GM12878 (cell line): ENCODE measurements at regions not wholly inside any gene's neighbourhood (a gene's known extent, or its start where the extent isn't known, plus 50 kb on each side); places are given as distances from the start of the nearest gene placed in this dataset.

Experiments used
- ATAC-seq: fragments of 200-7000 bp; cut with Tn5 transposase; 3 replicates; pipeline ENCODE4 v1.9.1; 2020; ENCODE audit warnings: mild to moderate bottlenecking, moderate library complexity
- BruUV-seq: library from RNA; stranded (reverse); fragments of 400-500 nt; replicated peaks from 2 replicates; lab custom pipeline; 2021; lab: Mats Ljungman, UMichigan
- CTCF ChIA-PET: fragments of 300-600 bp; sonication (Branson Sonifier 250); formaldehyde crosslinking; extraction: SDS; loops from one replicate; lab custom pipeline; 2021; ENCODE audit warnings: inconsistent platforms; lab: Yijun Ruan, JAX
- POLR2A ChIA-PET: fragments of 350-600 bp; formaldehyde crosslinking; extraction: SDS; loops from one replicate; lab custom pipeline; 2021; ENCODE audit warnings: inconsistent platforms; lab: Charles Lee
- RAD21 ChIA-PET: fragments of 300-600 bp; sonication (Branson Sonifier 250); formaldehyde crosslinking; loops from one replicate; lab custom pipeline; 2023; ENCODE audit warnings: antibody characterized with exemption; ENCODE audit not compliant: unreplicated experiment; lab: Charles Lee
- SMC1A ChIA-PET: fragments of 300-600 bp; sonication (Branson Sonifier 250); formaldehyde crosslinking; loops from one replicate; lab custom pipeline; 2023; ENCODE audit not compliant: unreplicated experiment, uncharacterized antibody; lab: Charles Lee
- DNase-seq: peaks from one replicate; pipeline ENCODE4 v3.0.0-alpha.2; 2011; ENCODE audit warnings: low read depth, low spot score
- FAIRE-seq: peaks from 3 replicates; lab custom pipeline; 2011; peaks lifted over from hg19 to GRCh38; lab: Jason Lieb, UNC
- H2AFZ ChIP-seq: 2 replicates; pipeline ENCODE4 v1.6.0; 2011; ENCODE audit warnings: low read depth, low read length, control low read depth; ENCODE audit not compliant: control insufficient read depth
- H3K27ac ChIP-seq: 2 replicates; pipeline ENCODE4 v1.5.1; 2011; ENCODE audit warnings: control low read depth; ENCODE audit not compliant: control insufficient read depth, insufficient read depth
- H3K27me3 ChIP-seq, 2 experiments: replicated peaks in 1 of 2; 2 replicates each; pipeline versions ENCODE4 v1.6.0 to v1.6.1; 2011; ENCODE audit warnings: low read length in 1 of 2; ENCODE audit not compliant: control insufficient read depth in 2 of 2, insufficient read depth in 2 of 2
- H3K36me3 ChIP-seq, 2 experiments: 2 replicates each; pipeline ENCODE4 v1.5.1; 2011; ENCODE audit warnings: low read length in 1 of 2; ENCODE audit not compliant: control insufficient read depth in 2 of 2, insufficient read depth in 2 of 2
- H3K4me1 ChIP-seq: 2 replicates; pipeline ENCODE4 v1.6.1; 2011; ENCODE audit warnings: mild to moderate bottlenecking, low read length, moderate library complexity, mixed read lengths; ENCODE audit not compliant: control insufficient read depth, insufficient read depth
- H3K4me2 ChIP-seq: 2 replicates; pipeline ENCODE4 v1.6.0; 2011; ENCODE audit warnings: control low read depth; ENCODE audit not compliant: control insufficient read depth, insufficient read depth
- H3K4me3 ChIP-seq: fragments of 200-600 bp; sonication (generic); 2 replicates; pipeline ENCODE4 v1.5.1; 2016
- H3K79me2 ChIP-seq: 2 replicates; pipeline ENCODE4 v1.6.0; 2011; ENCODE audit warnings: low read length; ENCODE audit not compliant: control insufficient read depth, insufficient read depth
- H3K9ac ChIP-seq: 2 replicates; pipeline ENCODE4 v1.8.0; 2011; ENCODE audit warnings: low read length, control low read depth, mixed read lengths; ENCODE audit not compliant: control insufficient read depth, insufficient read depth
- H3K9me3 ChIP-seq: replicated peaks from 3 replicates; pipeline ENCODE4 v1.5.1; 2011; ENCODE audit warnings: mild to moderate bottlenecking, low read length; ENCODE audit not compliant: control insufficient read depth, insufficient read depth
- H4K20me1 ChIP-seq: 2 replicates; pipeline ENCODE4 v1.6.0; 2011; ENCODE audit not compliant: control insufficient read depth, insufficient read depth
- ATF2 ChIP-seq: IDR thresholded peaks from 2 replicates; pipeline ENCODE4 v1.6.1; 2012; ENCODE audit warnings: low read length, inconsistent platforms
- CBX3 ChIP-seq: fragments of 200-600 bp; sonication (generic); IDR thresholded peaks from 2 replicates; pipeline ENCODE4 v1.6.1; 2016; ENCODE audit warnings: low read depth, borderline replicate concordance
- CHD2 ChIP-seq: IDR thresholded peaks from 2 replicates; pipeline ENCODE4 v1.6.1; 2011; ENCODE audit warnings: low read depth, low read length, improper control_type of control experiment, borderline replicate concordance
- EP300 ChIP-seq, 2 experiments: fragments of 150-350 bp in 1 of 2; IDR thresholded peaks; 2 replicates each; pipeline ENCODE4 v1.6.1; 2011 to 2012; ENCODE audit warnings: low read depth in 2 of 2, low read length in 2 of 2, borderline replicate concordance in 1 of 2, improper control_type of control experiment in 1 of 2, inconsistent platforms in 1 of 2; ENCODE audit not compliant: control insufficient read depth in 1 of 2
- FOXK2 ChIP-seq: fragments of 450-650 bp; IDR thresholded peaks from 2 replicates; pipeline ENCODE4 v1.6.1; 2017; ENCODE audit warnings: mild to moderate bottlenecking, moderate library complexity
- KAT2A ChIP-seq: conservative IDR thresholded peaks from 2 replicates; pipeline ENCODE4 v1.6.1; 2011; ENCODE audit warnings: low read depth, low read length; ENCODE audit not compliant: control insufficient read depth
- PAX5 ChIP-seq: IDR thresholded peaks from 2 replicates; pipeline ENCODE4 v1.6.1; 2011; ENCODE audit warnings: low read depth, low read length, borderline replicate concordance
- POLR2A ChIP-seq: IDR thresholded peaks from 2 replicates; pipeline ENCODE4 v1.6.1; 2011; ENCODE audit warnings: low read depth, mild to moderate bottlenecking, low read length
- POU2F2 ChIP-seq: IDR thresholded peaks from 3 replicates; pipeline ENCODE4 v1.6.1; 2011; ENCODE audit warnings: low read depth, mild to moderate bottlenecking, low read length, borderline replicate concordance
- RFX5 ChIP-seq: IDR thresholded peaks from 2 replicates; pipeline ENCODE4 v1.6.1; 2011; ENCODE audit warnings: low read depth, low read length, improper control_type of control experiment
- RUNX3 ChIP-seq: IDR thresholded peaks from 2 replicates; pipeline ENCODE4 v1.6.1; 2012; ENCODE audit warnings: low read length, inconsistent platforms
- SREBF1 ChIP-seq: IDR thresholded peaks from 2 replicates; pipeline ENCODE4 v1.6.1; 2012; ENCODE audit warnings: mild to moderate bottlenecking, low read length
- TARDBP ChIP-seq: IDR thresholded peaks from 2 replicates; pipeline ENCODE4 v1.6.1; 2016; ENCODE audit warnings: borderline replicate concordance
- TCF12 ChIP-seq: IDR thresholded peaks from 2 replicates; pipeline ENCODE4 v1.6.1; 2011; ENCODE audit warnings: low read depth, mild to moderate bottlenecking, low read length
- ZBED1 ChIP-seq: IDR thresholded peaks from 2 replicates; pipeline ENCODE4 v1.6.1; 2016; ENCODE audit warnings: borderline replicate concordance
- ZNF207 ChIP-seq: fragments of 450-650 bp; IDR thresholded peaks from 2 replicates; pipeline ENCODE4 v1.6.1; 2014; ENCODE audit warnings: antibody characterized with exemption, mild to moderate bottlenecking, borderline replicate concordance
- ZNF384 ChIP-seq: IDR thresholded peaks from 2 replicates; pipeline ENCODE4 v1.6.1; 2012; ENCODE audit warnings: low read depth, mild to moderate bottlenecking, low read length, improper control_type of control experiment, borderline replicate concordance
- ZZZ3 ChIP-seq: IDR thresholded peaks from 2 replicates; pipeline ENCODE4 v1.6.1; 2011; ENCODE audit warnings: low read depth; ENCODE audit not compliant: control insufficient read depth, insufficient read length
- WGBS: methylation state at CpG from one replicate; pipeline ENCODE4 v1.1.6; 2016; ENCODE audit warnings: low lambda C conversion rate; ENCODE audit not compliant: insufficient replicate concordance, insufficient coverage; ENCODE audit errors: missing lambda C conversion rate; 5-methylcytosine and 5-hydroxymethylcytosine counted together
- in situ Hi-C: fragments of 300-500 bp; cut with MboI; formaldehyde crosslinking; loops from 9 replicates; pipeline ENCODE4 v1.14.3; 2018; ENCODE audit warnings: mixed read lengths
- intact Hi-C: fragments of 100-400 bp; cut with micrococcal nuclease; formaldehyde crosslinking; loops from one replicate; pipeline ENCODE4 v1.14.2; 2022; ENCODE audit not compliant: unreplicated experiment
- TF ChIP-seq, protein P1 (sequence below): fragments of 450-650 bp; IDR thresholded peaks from 2 replicates; pipeline ENCODE4 v1.6.1; 2016; ENCODE audit warnings: mild to moderate bottlenecking
- TF ChIP-seq, protein P2 (sequence below): fragments of 450-650 bp; formaldehyde crosslinking; IDR thresholded peaks from 2 replicates; pipeline ENCODE4 v1.4.0; 2020; ENCODE audit warnings: mild to moderate bottlenecking, moderate library complexity

DNA sequence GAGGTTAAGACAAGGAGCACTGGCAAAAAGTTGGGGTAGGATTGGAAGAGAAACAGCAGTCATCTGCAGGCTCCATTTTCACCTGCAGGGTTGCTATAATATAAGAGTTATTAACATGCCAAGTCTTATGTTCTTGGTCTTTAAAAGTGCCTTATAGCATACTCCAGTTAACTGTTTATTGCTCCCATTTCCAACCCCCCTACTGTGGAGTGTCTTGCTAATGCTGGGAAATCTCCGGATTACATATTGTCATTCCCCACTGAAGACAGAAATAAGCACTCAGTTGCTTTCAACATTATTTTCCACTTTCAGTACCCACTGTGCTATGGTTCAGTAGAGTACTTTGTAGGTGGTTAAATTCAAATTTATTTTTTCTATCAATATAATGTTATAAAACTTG, 1014.3 kb downstream of the RPA4 start:
- no peak overlapping the region for H3K27ac ChIP-seq
- no peak overlapping the region for H3K4me3 ChIP-seq
- POLR2A ChIA-PET: no interaction called here
- no peaks in the 10 kb centered on the region for H3K4me1 ChIP-seq
- H2AFZ ChIP-seq: no peak overlapping the region
- H3K9me3 ChIP-seq: no peaks in the 10 kb centered on the region
- FAIRE-seq: no peak
- SMC1A ChIA-PET: no interaction called here
- CTCF ChIA-PET: no interaction called here
- no peak for ATAC-seq
- no peaks in the 10 kb centered on the region for H3K36me3 ChIP-seq
- WGBS: 4% methylated on average over 1 of the region's 1 CpG
- H3K9ac ChIP-seq: no peak overlapping the region
- no peak overlapping the region for H3K4me2 ChIP-seq
- BruUV-seq: no TSS peak
- no peak for TF ChIP-seq POLR2A
- no peak for TF ChIP-seq ZNF384
- TF ChIP-seq TARDBP: no peak
- no peak for TF ChIP-seq ZZZ3
- TF ChIP-seq, protein P1, sequence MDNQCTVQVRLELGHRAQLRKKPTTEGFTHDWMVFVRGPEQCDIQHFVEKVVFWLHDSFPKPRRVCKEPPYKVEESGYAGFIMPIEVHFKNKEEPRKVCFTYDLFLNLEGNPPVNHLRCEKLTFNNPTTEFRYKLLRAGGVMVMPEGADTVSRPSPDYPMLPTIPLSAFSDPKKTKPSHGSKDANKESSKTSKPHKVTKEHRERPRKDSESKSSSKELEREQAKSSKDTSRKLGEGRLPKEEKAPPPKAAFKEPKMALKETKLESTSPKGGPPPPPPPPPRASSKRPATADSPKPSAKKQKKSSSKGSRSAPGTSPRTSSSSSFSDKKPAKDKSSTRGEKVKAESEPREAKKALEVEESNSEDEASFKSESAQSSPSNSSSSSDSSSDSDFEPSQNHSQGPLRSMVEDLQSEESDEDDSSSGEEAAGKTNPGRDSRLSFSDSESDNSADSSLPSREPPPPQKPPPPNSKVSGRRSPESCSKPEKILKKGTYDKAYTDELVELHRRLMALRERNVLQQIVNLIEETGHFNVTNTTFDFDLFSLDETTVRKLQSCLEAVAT: no peak
- TF ChIP-seq ATF2: no peak
- TF ChIP-seq RFX5: no peak
- TF ChIP-seq FOXK2: no peak
- no peak for TF ChIP-seq PAX5
- no peak for TF ChIP-seq SREBF1
- no peak for TF ChIP-seq KAT2A
- no peak for TF ChIP-seq CHD2
- no peak for TF ChIP-seq POU2F2
- TF ChIP-seq EP300 (IDR thresholded peaks at IDR 0.05; ENCODE audit: borderline replicate concordance in 1 of 2, control insufficient read depth in 1 of 2, low read depth in 2 of 2, low read length in 2 of 2): no peak
- no peak for TF ChIP-seq TCF12
- no peak for TF ChIP-seq ZNF207
- TF ChIP-seq, protein P2, sequence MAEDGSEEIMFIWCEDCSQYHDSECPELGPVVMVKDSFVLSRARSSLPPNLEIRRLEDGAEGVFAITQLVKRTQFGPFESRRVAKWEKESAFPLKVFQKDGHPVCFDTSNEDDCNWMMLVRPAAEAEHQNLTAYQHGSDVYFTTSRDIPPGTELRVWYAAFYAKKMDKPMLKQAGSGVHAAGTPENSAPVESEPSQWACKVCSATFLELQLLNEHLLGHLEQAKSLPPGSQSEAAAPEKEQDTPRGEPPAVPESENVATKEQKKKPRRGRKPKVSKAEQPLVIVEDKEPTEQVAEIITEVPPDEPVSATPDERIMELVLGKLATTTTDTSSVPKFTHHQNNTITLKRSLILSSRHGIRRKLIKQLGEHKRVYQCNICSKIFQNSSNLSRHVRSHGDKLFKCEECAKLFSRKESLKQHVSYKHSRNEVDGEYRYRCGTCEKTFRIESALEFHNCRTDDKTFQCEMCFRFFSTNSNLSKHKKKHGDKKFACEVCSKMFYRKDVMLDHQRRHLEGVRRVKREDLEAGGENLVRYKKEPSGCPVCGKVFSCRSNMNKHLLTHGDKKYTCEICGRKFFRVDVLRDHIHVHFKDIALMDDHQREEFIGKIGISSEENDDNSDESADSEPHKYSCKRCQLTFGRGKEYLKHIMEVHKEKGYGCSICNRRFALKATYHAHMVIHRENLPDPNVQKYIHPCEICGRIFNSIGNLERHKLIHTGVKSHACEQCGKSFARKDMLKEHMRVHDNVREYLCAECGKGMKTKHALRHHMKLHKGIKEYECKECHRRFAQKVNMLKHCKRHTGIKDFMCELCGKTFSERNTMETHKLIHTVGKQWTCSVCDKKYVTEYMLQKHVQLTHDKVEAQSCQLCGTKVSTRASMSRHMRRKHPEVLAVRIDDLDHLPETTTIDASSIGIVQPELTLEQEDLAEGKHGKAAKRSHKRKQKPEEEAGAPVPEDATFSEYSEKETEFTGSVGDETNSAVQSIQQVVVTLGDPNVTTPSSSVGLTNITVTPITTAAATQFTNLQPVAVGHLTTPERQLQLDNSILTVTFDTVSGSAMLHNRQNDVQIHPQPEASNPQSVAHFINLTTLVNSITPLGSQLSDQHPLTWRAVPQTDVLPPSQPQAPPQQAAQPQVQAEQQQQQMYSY (CRISPR knock-in tag): no peak
- TF ChIP-seq ZBED1: no peak
- TF ChIP-seq CBX3: no peak
- no peak for TF ChIP-seq RUNX3
- in situ Hi-C loops (no loop called here), intact Hi-C loops (no loop called here)
- no peaks in the 10 kb centered on the region for H4K20me1 ChIP-seq
- no peaks in the 10 kb centered on the region for H3K79me2 ChIP-seq
- no peak for DNase-seq
- RAD21 ChIA-PET: no interaction called here
- H3K27me3 ChIP-seq: no peaks in the 10 kb centered on the region
